Activated CD4-positive, alpha-beta memory T cell treated with anti-CD3 and anti-CD28 coated beads for 36 hours (primary cell): ENCODE measurements at regions not wholly inside any gene's neighbourhood (a gene's known extent, or its start where the extent isn't known, plus 50 kb on each side); places are given as distances from the start of the nearest gene placed in this dataset.

Experiments
- CTCF ChIA-PET: fragments of 350-600 bp; sonication (Branson Sonifier 250); formaldehyde crosslinking; loops from one replicate; lab custom pipeline; 2021; ENCODE audit warnings: antibody characterized with exemption, inconsistent platforms; lab: Charles Lee
- POLR2A ChIA-PET: fragments of 350-600 bp; sonication (Branson Sonifier 250); formaldehyde crosslinking; loops from one replicate; lab custom pipeline; 2021; ENCODE audit warnings: antibody characterized with exemption; lab: Charles Lee
- DNase-seq: peaks from one replicate; pipeline ENCODE4 v3.0.0-alpha.2; 2020
- H3K27ac Mint-ChIP-seq: one replicate; pipeline ENCODE4 v1.8.0; 2021; ENCODE audit warnings: mixed read lengths
- H3K27me3 Mint-ChIP-seq: one replicate; pipeline ENCODE4 v1.8.0; 2021; ENCODE audit warnings: mixed read lengths
- H3K36me3 Mint-ChIP-seq: one replicate; pipeline ENCODE4 v1.8.0; 2021; ENCODE audit warnings: mixed read lengths
- H3K4me1 Mint-ChIP-seq: one replicate; pipeline ENCODE4 v1.8.0; 2021; ENCODE audit warnings: low read depth, mixed read lengths
- H3K4me3 Mint-ChIP-seq: one replicate; pipeline ENCODE4 v1.8.0; 2021; ENCODE audit warnings: mild to moderate bottlenecking, mixed read lengths
- H3K9me3 Mint-ChIP-seq: one replicate; pipeline ENCODE4 v1.8.0; 2021; ENCODE audit warnings: mixed read lengths
- intact Hi-C: fragments of 100-400 bp; cut with micrococcal nuclease; formaldehyde crosslinking; loops from one replicate; pipeline ENCODE4 v1.15.1; 2023

GRCh38 chr13:27847669-27848068, 55.4 kb downstream of the GSX1 start:
- Mint-ChIP-seq H3K4me1 (no peaks in the 10 kb centered on the region), H3K27ac (no peak overlapping the region), H3K27me3 (peaks cover 24% of the 10 kb centered on the region), H3K36me3 (no peaks in the 10 kb centered on the region), H3K4me3 (no peak overlapping the region), H3K9me3 (no peaks in the 10 kb centered on the region)
- POLR2A ChIA-PET = no interaction called here
- intact Hi-C loops = no loop called here
- CTCF ChIA-PET = no interaction called here
- no peak for DNase-seq

GRCh38 chr13:27851096-27851850, 59.0 kb downstream of the GSX1 start:
- Mint-ChIP-seq H3K9me3 (no peaks in the 10 kb centered on the region), H3K4me1 (no peaks in the 10 kb centered on the region), H3K27me3 (peaks cover 33% of the 10 kb centered on the region), H3K27ac (no peak overlapping the region), H3K4me3 (no peak overlapping the region), H3K36me3 (no peaks in the 10 kb centered on the region)
- ChIA-PET CTCF (no interaction called here), POLR2A (no interaction called here)
- intact Hi-C loops = no loop called here
- no peak for DNase-seq

GRCh38 chr13:27852491-27852890, 60.2 kb downstream of the GSX1 start:
- DNase-seq = no peak
- Mint-ChIP-seq H3K9me3 (no peaks in the 10 kb centered on the region), H3K27ac (no peak overlapping the region), H3K36me3 (no peaks in the 10 kb centered on the region), H3K27me3 (peaks cover 35% of the 10 kb centered on the region), H3K4me1 (no peaks in the 10 kb centered on the region), H3K4me3 (no peak overlapping the region)
- ChIA-PET CTCF (no interaction called here), POLR2A (no interaction called here)
- intact Hi-C loops = no loop called here

GRCh38 chr13:27853335-27853734, 61.1 kb downstream of the GSX1 start:
- intact Hi-C loops = no loop called here
- no peak overlapping the region for H3K4me3 Mint-ChIP-seq
- CTCF ChIA-PET = no interaction called here
- peaks cover 37% of the 10 kb centered on the region for H3K27me3 Mint-ChIP-seq
- H3K9me3 Mint-ChIP-seq = no peaks in the 10 kb centered on the region
- no peaks in the 10 kb centered on the region for H3K4me1 Mint-ChIP-seq
- no peak overlapping the region for H3K27ac Mint-ChIP-seq
- no peaks in the 10 kb centered on the region for H3K36me3 Mint-ChIP-seq
- POLR2A ChIA-PET = no interaction called here
- DNase-seq = no peak

- Mint-ChIP-seq H3K4me3 (no peak overlapping the region), H3K36me3 (no peaks in the 10 kb centered on the region), H3K9me3 (no peaks in the 10 kb centered on the region), H3K27ac (no peak overlapping the region), H3K27me3 (peaks cover 36% of the 10 kb centered on the region), H3K4me1 (no peaks in the 10 kb centered on the region)
- no peak for DNase-seq
- intact Hi-C loops = no loop called here
- POLR2A ChIA-PET = no interaction called here
- CTCF ChIA-PET = no interaction called here
Observed at GRCh38 chr13:27853861-27854260, 61.6 kb downstream of the GSX1 start.

- Mint-ChIP-seq H3K27ac (no peak overlapping the region), H3K36me3 (no peaks in the 10 kb centered on the region), H3K9me3 (no peaks in the 10 kb centered on the region), H3K4me1 (no peaks in the 10 kb centered on the region), H3K27me3 (peaks cover 32% of the 10 kb centered on the region), H3K4me3 (no peak overlapping the region)
- DNase-seq = no peak
- intact Hi-C loops = no loop called here
- POLR2A ChIA-PET = no interaction called here
- CTCF ChIA-PET = no interaction called here
Observed at GRCh38 chr13:27854606-27855005, 62.3 kb downstream of the GSX1 start.

- Mint-ChIP-seq H3K4me1 (no peaks in the 10 kb centered on the region), H3K9me3 (no peaks in the 10 kb centered on the region), H3K36me3 (no peaks in the 10 kb centered on the region), H3K27me3 (peaks cover 32% of the 10 kb centered on the region), H3K4me3 (no peak overlapping the region), H3K27ac (no peak overlapping the region)
- DNase-seq = no peak
- ChIA-PET POLR2A (no interaction called here), CTCF (no interaction called here)
- intact Hi-C loops = no loop called here
Observed at GRCh38 chr13:27855381-27855780, 63.1 kb downstream of the GSX1 start.

GRCh38 chr13:27857282-27857681, 62.5 kb upstream of the PDX1 start:
- H3K27me3 Mint-ChIP-seq = peaks cover 29% of the 10 kb centered on the region
- intact Hi-C loops = no loop called here
- H3K36me3 Mint-ChIP-seq = no peaks in the 10 kb centered on the region
- no peak overlapping the region for H3K27ac Mint-ChIP-seq
- DNase-seq = no peak
- no peak overlapping the region for H3K4me3 Mint-ChIP-seq
- no peaks in the 10 kb centered on the region for H3K4me1 Mint-ChIP-seq
- no peaks in the 10 kb centered on the region for H3K9me3 Mint-ChIP-seq
- POLR2A ChIA-PET = interaction anchor here (0.6 kb wide), 1 partner anchor 1759 kb away, joined by 3 read pairs; no protein-coding TSS in a partner anchor
- CTCF ChIA-PET = interaction anchor here (1.3 kb wide), 1 partner anchor 27 kb away, joined by 3 read pairs; no protein-coding TSS in a partner anchor

GRCh38 chr13:27858046-27858445, 61.8 kb upstream of the PDX1 start:
- ChIA-PET CTCF (no interaction called here), POLR2A (no interaction called here)
- Mint-ChIP-seq H3K27ac (no peak overlapping the region), H3K27me3 (peaks cover 31% of the 10 kb centered on the region), H3K9me3 (no peaks in the 10 kb centered on the region), H3K36me3 (no peaks in the 10 kb centered on the region), H3K4me3 (no peak overlapping the region), H3K4me1 (no peaks in the 10 kb centered on the region)
- DNase-seq = no peak
- intact Hi-C loops = no loop called here

- H3K27ac Mint-ChIP-seq = no peak overlapping the region
- no peak overlapping the region for H3K4me3 Mint-ChIP-seq
- CTCF ChIA-PET = no interaction called here
- intact Hi-C loops = no loop called here
- H3K9me3 Mint-ChIP-seq = no peaks in the 10 kb centered on the region
- no peaks in the 10 kb centered on the region for H3K4me1 Mint-ChIP-seq
- no peak for DNase-seq
- POLR2A ChIA-PET = no interaction called here
- H3K36me3 Mint-ChIP-seq = no peaks in the 10 kb centered on the region
- peaks cover 24% of the 10 kb centered on the region for H3K27me3 Mint-ChIP-seq
Observed at GRCh38 chr13:27860743-27861142, 59.1 kb upstream of the PDX1 start.

GRCh38 chr13:27861165-27861564, 58.6 kb upstream of the PDX1 start:
- ChIA-PET CTCF (no interaction called here), POLR2A (no interaction called here)
- Mint-ChIP-seq H3K27ac (no peak overlapping the region), H3K4me1 (no peaks in the 10 kb centered on the region), H3K4me3 (no peak overlapping the region), H3K36me3 (no peaks in the 10 kb centered on the region), H3K27me3 (peaks cover 26% of the 10 kb centered on the region), H3K9me3 (no peaks in the 10 kb centered on the region)
- intact Hi-C loops = no loop called here
- DNase-seq = no peak

- H3K4me1 Mint-ChIP-seq = no peaks in the 10 kb centered on the region
- ChIA-PET CTCF (interaction anchor here (0.6 to 2.6 kb wide), 12 partner anchors 17 to 696 kb away, joined by 3 to 28 read pairs (median 3); no protein-coding TSS in a partner anchor), POLR2A (no interaction called here)
- H3K27ac Mint-ChIP-seq = no peak overlapping the region
- no peaks in the 10 kb centered on the region for H3K36me3 Mint-ChIP-seq
- intact Hi-C loops = loop anchor here (2.0 kb wide), 1 partner anchor 86 kb away; no protein-coding TSS in a partner anchor
- no peak for DNase-seq
- H3K27me3 Mint-ChIP-seq = peaks cover 21% of the 10 kb centered on the region
- no peaks in the 10 kb centered on the region for H3K9me3 Mint-ChIP-seq
- H3K4me3 Mint-ChIP-seq = no peak overlapping the region
Observed at GRCh38 chr13:27868641-27869435, 51.0 kb upstream of the PDX1 start.
